Stimulated activated CD8-positive, alpha-beta memory T cell treated with anti-CD3 and anti-CD28 coated beads, Interleukin-15, amount 100 ng/mL, for 48 hours (primary cell): ENCODE measurements at regions not wholly inside any gene's neighbourhood (a gene's known extent, or its start where the extent isn't known, plus 50 kb on each side); places are given as distances from the start of the nearest gene placed in this dataset.
"Not testable (repeated sequence)": the region's sequence is repeated elsewhere in the genome, so short reads cannot be mapped to it uniquely, and the experiment has no call there.

ENCODE experiments used
- DNase-seq, 2 donors: peaks; one replicate each; pipeline ENCODE4 v3.0.0-alpha.2; 2020; ENCODE audit warnings: low read depth in 2 of 2

- no peak for DNase-seq
Measured at GRCh38 chr1:14137411-14138134, 437.6 kb downstream of the PRDM2 start.

- no peak for DNase-seq
Measured at GRCh38 chr1:14138135-14138506, 438.1 kb downstream of the PRDM2 start.

- DNase-seq = no peak
Measured at GRCh38 chr1:14138687-14139086, 438.7 kb downstream of the PRDM2 start.

GRCh38 chr1:14140831-14141401 lies 440.9 kb downstream of the PRDM2 start:
- no peak for DNase-seq

GRCh38 chr1:14141656-14142055 lies 441.7 kb downstream of the PRDM2 start:
- no peak for DNase-seq

GRCh38 chr1:14142397-14143100 lies 442.6 kb downstream of the PRDM2 start:
- no peak for DNase-seq

GRCh38 chr1:14143777-14144176 lies 443.8 kb downstream of the PRDM2 start:
- no peak for DNase-seq

GRCh38 chr1:14148526-14148925 lies 448.5 kb downstream of the PRDM2 start:
- no peak for DNase-seq

GRCh38 chr1:14149431-14149830 lies 449.1 kb upstream of the KAZN start:
- DNase-seq = no peak

- DNase-seq = no peak
Measured at GRCh38 chr1:14156543-14156942, 441.9 kb upstream of the KAZN start.

- no peak for DNase-seq
Measured at GRCh38 chr1:14160781-14161180, 437.7 kb upstream of the KAZN start.

- no peak for DNase-seq
Measured at GRCh38 chr1:14163246-14163645, 435.2 kb upstream of the KAZN start.

GRCh38 chr1:14165371-14165801 lies 433.1 kb upstream of the KAZN start:
- DNase-seq = no peak

- no peak for DNase-seq
Measured at GRCh38 chr1:14167884-14168283, 430.6 kb upstream of the KAZN start.

- no peak for DNase-seq
Measured at GRCh38 chr1:14168326-14169063, 430.0 kb upstream of the KAZN start.

- no peak for DNase-seq
Measured at GRCh38 chr1:14173598-14173997, 424.9 kb upstream of the KAZN start.

GRCh38 chr1:14177866-14178265 lies 420.6 kb upstream of the KAZN start:
- not testable (repeated sequence) for DNase-seq

- DNase-seq = no peak
Measured at GRCh38 chr1:14180738-14181137, 417.7 kb upstream of the KAZN start.

GRCh38 chr1:14181191-14181795 lies 417.2 kb upstream of the KAZN start:
- DNase-seq = no peak

GRCh38 chr1:14182856-14183255 lies 415.6 kb upstream of the KAZN start:
- DNase-seq = no peak

- no peak for DNase-seq
Measured at GRCh38 chr1:14183329-14183728, 415.2 kb upstream of the KAZN start.

GRCh38 chr1:14184454-14184853 lies 414.0 kb upstream of the KAZN start:
- no peak for DNase-seq
